Epithelial cell of esophagus (primary cell): ENCODE measurements at regions not wholly inside any gene's neighbourhood (a gene's known extent, or its start where the extent isn't known, plus 50 kb on each side); places are given as distances from the start of the nearest gene placed in this dataset.

ENCODE experiments used
- DNase-seq: peaks from one replicate; pipeline ENCODE4 v3.0.0; 2010; ENCODE audit warnings: low read depth
- H3K4me3 ChIP-seq: 2 replicates; pipeline ENCODE4 v1.5.1; 2011; ENCODE audit warnings: mild to moderate bottlenecking, low read length, control low read depth
- TF ChIP-seq, protein P1 (sequence below): IDR thresholded peaks from 2 replicates; pipeline ENCODE4 v1.5.1; 2011; ENCODE audit warnings: low read depth, mild to moderate bottlenecking, low read length, control low read depth, inconsistent platforms; ENCODE audit not compliant: insufficient read depth; ENCODE audit errors: missing control alignments

GRCh38 chr10:88127269-88127668 is 263.8 kb downstream of the PTEN start:
- DNase-seq: no peak
- no peak overlapping the region for H3K4me3 ChIP-seq
- TF ChIP-seq, protein P1, sequence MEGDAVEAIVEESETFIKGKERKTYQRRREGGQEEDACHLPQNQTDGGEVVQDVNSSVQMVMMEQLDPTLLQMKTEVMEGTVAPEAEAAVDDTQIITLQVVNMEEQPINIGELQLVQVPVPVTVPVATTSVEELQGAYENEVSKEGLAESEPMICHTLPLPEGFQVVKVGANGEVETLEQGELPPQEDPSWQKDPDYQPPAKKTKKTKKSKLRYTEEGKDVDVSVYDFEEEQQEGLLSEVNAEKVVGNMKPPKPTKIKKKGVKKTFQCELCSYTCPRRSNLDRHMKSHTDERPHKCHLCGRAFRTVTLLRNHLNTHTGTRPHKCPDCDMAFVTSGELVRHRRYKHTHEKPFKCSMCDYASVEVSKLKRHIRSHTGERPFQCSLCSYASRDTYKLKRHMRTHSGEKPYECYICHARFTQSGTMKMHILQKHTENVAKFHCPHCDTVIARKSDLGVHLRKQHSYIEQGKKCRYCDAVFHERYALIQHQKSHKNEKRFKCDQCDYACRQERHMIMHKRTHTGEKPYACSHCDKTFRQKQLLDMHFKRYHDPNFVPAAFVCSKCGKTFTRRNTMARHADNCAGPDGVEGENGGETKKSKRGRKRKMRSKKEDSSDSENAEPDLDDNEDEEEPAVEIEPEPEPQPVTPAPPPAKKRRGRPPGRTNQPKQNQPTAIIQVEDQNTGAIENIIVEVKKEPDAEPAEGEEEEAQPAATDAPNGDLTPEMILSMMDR: no peak

DNA sequence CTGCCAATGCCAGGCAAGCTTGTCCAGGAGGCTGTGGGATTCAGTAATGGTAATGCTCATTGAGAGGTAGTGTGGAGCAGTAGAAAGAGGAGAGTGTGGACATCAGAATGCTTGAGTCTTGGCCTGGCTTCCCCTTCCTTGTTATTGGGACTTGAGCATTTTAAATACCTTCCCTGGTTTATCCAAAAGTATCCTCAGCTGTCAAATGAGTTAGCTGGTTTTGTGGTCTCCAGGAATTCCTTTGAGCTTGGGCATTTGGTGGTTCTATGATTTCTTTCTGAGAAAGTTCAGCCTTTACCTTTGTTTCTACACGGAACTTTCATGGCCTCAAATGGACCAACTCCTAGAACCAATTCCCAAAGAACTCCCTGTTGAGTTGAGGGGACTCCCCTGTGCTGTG is 264.3 kb downstream of the PTEN start:
- DNase-seq: no peak
- no peak overlapping the region for H3K4me3 ChIP-seq
- TF ChIP-seq, protein P1: no peak

- H3K4me3 ChIP-seq: no peak overlapping the region
- TF ChIP-seq, protein P1: no peak
- DNase-seq: peak; percentile 51
These were observed 265.6 kb downstream of the PTEN start for GRCh38 chr10:88129013-88129412.

GRCh38 chr10:88130912-88131311 is 267.5 kb downstream of the PTEN start:
- no peak for DNase-seq
- H3K4me3 ChIP-seq: no peak overlapping the region
- TF ChIP-seq, protein P1: no peak

GRCh38 chr10:88131511-88132139 is 268.2 kb downstream of the PTEN start:
- H3K4me3 ChIP-seq: no peak overlapping the region
- TF ChIP-seq, protein P1: peak; percentile 67
- peak; percentile 89 for DNase-seq

DNA sequence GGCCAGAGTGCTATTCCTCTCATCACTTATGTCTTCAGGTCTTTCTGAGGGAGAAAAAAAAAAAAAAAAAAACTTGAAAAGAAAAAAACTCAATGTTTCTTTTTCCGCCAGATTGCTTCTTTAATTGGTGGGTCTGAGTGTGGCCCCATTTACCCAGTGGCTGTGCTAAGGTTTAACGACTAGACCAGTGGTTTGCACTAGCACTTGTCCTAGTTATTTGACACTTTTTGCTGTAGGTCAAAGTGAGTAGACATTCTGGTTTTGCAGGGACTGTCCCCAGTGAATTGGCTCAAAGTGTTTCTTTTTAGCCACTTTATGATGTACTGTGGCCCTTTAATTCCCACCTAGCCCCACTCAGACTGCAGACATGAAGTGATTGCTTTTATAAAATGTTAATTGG is 273.3 kb downstream of the PTEN start:
- TF ChIP-seq, protein P1: no peak
- DNase-seq: no peak

GRCh38 chr10:88138319-88138848 is 275.0 kb downstream of the PTEN start:
- peak; percentile 29 for DNase-seq
- no peak overlapping the region for H3K4me3 ChIP-seq
- TF ChIP-seq, protein P1: no peak

More for the DNA sequence above, 273.3 kb downstream of the PTEN start:
- no peak overlapping the region for H3K4me3 ChIP-seq
